Endothelial cell of umbilical vein (primary cell): ENCODE measurements at regions not wholly inside any gene's neighbourhood (a gene's known extent, or its start where the extent isn't known, plus 50 kb on each side); places are given as distances from the start of the nearest gene placed in this dataset.

Experiments used
- BruUV-seq: library from RNA; stranded (reverse); fragments of 400-500 nt; replicated peaks from 2 replicates; lab custom pipeline; 2021; lab: Mats Ljungman, UMichigan
- CTCF ChIA-PET: fragments of 300-600, 350-600 bp; sonication (Branson Sonifier 250); formaldehyde crosslinking; loops from one replicate; lab custom pipeline; 2021; ENCODE audit warnings: antibody characterized with exemption, inconsistent platforms; lab: Charles Lee
- POLR2A ChIA-PET: fragments of 300-600, 350-600 bp; sonication (Branson Sonifier 250); formaldehyde crosslinking; loops from one replicate; lab custom pipeline; 2021; ENCODE audit warnings: antibody characterized with exemption, inconsistent platforms; lab: Charles Lee
- DNase-seq: peaks from one replicate; pipeline ENCODE4 v3.0.0-alpha.2; 2011; ENCODE audit warnings: low read depth, low spot score
- FAIRE-seq: peaks from 2 replicates; lab custom pipeline; 2011; peaks lifted over from hg19 to GRCh38; lab: Jason Lieb, UNC
- H2AFZ ChIP-seq: 2 replicates; pipeline ENCODE4 v1.6.0; 2012; ENCODE audit warnings: low read depth, low read length, control low read depth, inconsistent platforms
- H3K27ac ChIP-seq: 2 replicates; pipeline ENCODE4 v1.5.1; 2011; ENCODE audit warnings: low read depth, mild to moderate bottlenecking, control low read depth, low read length, moderate library complexity; ENCODE audit not compliant: insufficient read depth
- H3K27me3 ChIP-seq, 2 experiments: 2 replicates each; pipeline versions ENCODE4 v1.6.0 to v1.6.1; 2011; ENCODE audit warnings: low read length in 2 of 2, mixed read lengths in 1 of 2; ENCODE audit not compliant: control insufficient read depth in 2 of 2, insufficient read depth in 2 of 2
- H3K36me3 ChIP-seq, 2 experiments: 2 replicates in 1 of 2; 3 replicates in 1 of 2; pipeline ENCODE4 v1.5.1; 2011; ENCODE audit warnings: low read length in 2 of 2, mild to moderate bottlenecking in 1 of 2, moderate library complexity in 1 of 2; ENCODE audit not compliant: control insufficient read depth in 2 of 2, insufficient read depth in 2 of 2; ENCODE audit errors: extremely low read depth in 1 of 2
- H3K4me1 ChIP-seq: 3 replicates; pipeline ENCODE4 v1.5.1; 2011; ENCODE audit warnings: mild to moderate bottlenecking, low read length; ENCODE audit not compliant: control insufficient read depth, insufficient read depth; ENCODE audit errors: extremely low read depth
- H3K4me2 ChIP-seq: 2 replicates; pipeline ENCODE4 v1.6.1; 2011; ENCODE audit warnings: low read length, control low read depth, mixed read lengths; ENCODE audit not compliant: insufficient read depth
- H3K4me3 ChIP-seq, 3 experiments: fragments of 200-600 bp in 1 of 3; sonication (generic), shearing (Covaris generic) in 1 of 3; replicated peaks in 1 of 3; 2 replicates each; pipeline ENCODE4 v1.5.1; 2011 to 2016; ENCODE audit warnings: control low read depth in 3 of 3, low read length in 3 of 3, mild to moderate bottlenecking in 2 of 3, inconsistent platforms in 1 of 3, low read depth in 1 of 3, moderate library complexity in 1 of 3; ENCODE audit not compliant: insufficient read depth in 1 of 3
- H3K79me2 ChIP-seq: 2 replicates; pipeline ENCODE4 v1.6.0; 2012; ENCODE audit warnings: low read length, inconsistent platforms; ENCODE audit not compliant: control insufficient read depth, insufficient read depth
- H3K9ac ChIP-seq: replicated peaks from 2 replicates; pipeline ENCODE3; 2011; ENCODE audit warnings: low read length, control low read depth; ENCODE audit not compliant: insufficient read depth; ENCODE audit errors: extremely low read depth
- H3K9me1 ChIP-seq: replicated peaks from 3 replicates; pipeline ENCODE4 v1.6.0; 2011; ENCODE audit warnings: mild to moderate bottlenecking, low read length; ENCODE audit not compliant: control insufficient read depth, insufficient read depth; ENCODE audit errors: extremely low read depth
- H3K9me3 ChIP-seq: replicated peaks from 2 replicates; pipeline ENCODE4 v1.5.1; 2012; ENCODE audit warnings: low read length, inconsistent platforms; ENCODE audit not compliant: control insufficient read depth, insufficient read depth
- H4K20me1 ChIP-seq: replicated peaks from 2 replicates; pipeline ENCODE3; 2011; ENCODE audit warnings: mild to moderate bottlenecking, low read length; ENCODE audit not compliant: control insufficient read depth, insufficient read depth; ENCODE audit errors: extremely low read depth
- EZH2 ChIP-seq: IDR thresholded peaks from 2 replicates; pipeline ENCODE4 v1.6.1; 2012; ENCODE audit warnings: borderline replicate concordance, low read depth, mild to moderate bottlenecking, moderate library complexity, low read length, inconsistent platforms; ENCODE audit not compliant: severe bottlenecking
- FOS ChIP-seq: IDR thresholded peaks from 2 replicates; pipeline ENCODE4 v1.6.1; 2011; ENCODE audit warnings: mild to moderate bottlenecking, low read length, moderate library complexity, borderline replicate concordance; ENCODE audit not compliant: insufficient read depth
- GATA2 ChIP-seq: IDR thresholded peaks from 2 replicates; pipeline ENCODE4 v1.7.0; 2011; ENCODE audit warnings: low read depth, mild to moderate bottlenecking, moderate library complexity, mixed read lengths, low read length; ENCODE audit not compliant: insufficient read length, insufficient read depth
- JUN ChIP-seq: IDR thresholded peaks from 2 replicates; pipeline ENCODE4 v1.6.1; 2011; ENCODE audit warnings: borderline replicate concordance, low read depth; ENCODE audit not compliant: insufficient read length, insufficient read depth
- MYC ChIP-seq: IDR thresholded peaks from one replicate; pipeline ENCODE4 v1.6.1; 2011; ENCODE audit warnings: mild to moderate bottlenecking, low read depth, low read length
- POLR2A ChIP-seq: IDR thresholded peaks from 2 replicates; pipeline ENCODE4 v1.6.1; 2012; ENCODE audit warnings: low read depth, mild to moderate bottlenecking, control low read depth, low read length
- POLR2AphosphoS5 ChIP-seq: IDR thresholded peaks from 2 replicates; pipeline ENCODE4 v1.6.1; 2012; ENCODE audit warnings: low read depth, mild to moderate bottlenecking, control low read depth, low read length, moderate library complexity; ENCODE audit not compliant: insufficient read depth
- dilution Hi-C: fragments of 300-500 bp; cut with MboI; formaldehyde crosslinking; loops from one replicate; pipeline ENCODE4 v1.15.0; 2019; ENCODE audit warnings: low sequenced_read_pairs; ENCODE audit not compliant: extremely low pct_ligation_motif_present
- intact Hi-C: fragments of 100-400 bp; cut with micrococcal nuclease; formaldehyde crosslinking; loops from one replicate; pipeline ENCODE4 v1.10.0; 2022
- TF ChIP-seq, protein P1 (sequence below): IDR thresholded peaks from 2 replicates; pipeline ENCODE4 v1.6.1; 2011; ENCODE audit not compliant: insufficient read depth, insufficient read length
- TF ChIP-seq, protein P2 (sequence below), 2 donors: IDR thresholded peaks; 1 replicate in 1 of 2; 2 replicates in 1 of 2; pipeline ENCODE4 v1.5.1; 2011; ENCODE audit warnings: low read length in 2 of 2, mild to moderate bottlenecking in 2 of 2, moderate library complexity in 2 of 2, control low read depth in 1 of 2, inconsistent platforms in 1 of 2, low read depth in 1 of 2; ENCODE audit not compliant: insufficient read depth in 1 of 2; ENCODE audit errors: extremely low read depth in 1 of 2

DNA sequence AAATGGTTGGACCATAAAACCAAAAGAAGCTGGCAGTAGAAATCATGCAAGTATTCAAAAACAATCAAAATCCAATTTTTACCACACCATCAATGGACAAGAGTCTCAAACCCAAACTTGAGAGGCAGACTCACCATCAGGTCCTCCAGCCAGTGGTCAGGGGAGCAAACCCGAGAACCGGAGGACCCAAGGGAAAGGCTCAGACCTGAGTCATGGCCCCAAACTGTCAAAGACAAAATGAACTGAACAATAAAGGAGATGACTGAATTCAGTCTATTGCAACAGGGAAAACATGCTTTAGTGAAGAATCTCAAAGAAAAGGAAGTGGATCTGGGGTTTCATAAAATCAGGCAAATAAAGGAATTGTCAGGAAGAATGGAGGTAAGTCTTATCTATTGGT lies 150.7 kb upstream of the MGAT5 start:
- POLR2A ChIA-PET = no interaction called here
- no peak overlapping the region for H2AFZ ChIP-seq
- no peaks in the 10 kb centered on the region for H4K20me1 ChIP-seq
- H3K9me3 ChIP-seq = no peaks in the 10 kb centered on the region
- CTCF ChIA-PET = interaction anchor here (1.1 to 1.7 kb wide), 3 partner anchors 47 to 348 kb away, joined by 3 to 4 read pairs (median 3); no protein-coding TSS in a partner anchor
- H3K79me2 ChIP-seq = no peaks in the 10 kb centered on the region
- dilution Hi-C loops = no loop called here
- no peaks in the 10 kb centered on the region for H3K36me3 ChIP-seq
- no peak overlapping the region for H3K27ac ChIP-seq
- no peak for DNase-seq
- no peaks in the 10 kb centered on the region for H3K9me1 ChIP-seq
- peaks cover 3 to 9% of the 10 kb centered on the region in 2 experiments for H3K27me3 ChIP-seq
- H3K4me1 ChIP-seq = no peaks in the 10 kb centered on the region
- TF ChIP-seq GATA2 = no peak
- H3K9ac ChIP-seq = no peak overlapping the region
- no peak overlapping the region for H3K4me2 ChIP-seq
- no peak overlapping the region for H3K4me3 ChIP-seq
- no peak for FAIRE-seq
- intact Hi-C loops = no loop called here
- no TSS peak for BruUV-seq

DNA sequence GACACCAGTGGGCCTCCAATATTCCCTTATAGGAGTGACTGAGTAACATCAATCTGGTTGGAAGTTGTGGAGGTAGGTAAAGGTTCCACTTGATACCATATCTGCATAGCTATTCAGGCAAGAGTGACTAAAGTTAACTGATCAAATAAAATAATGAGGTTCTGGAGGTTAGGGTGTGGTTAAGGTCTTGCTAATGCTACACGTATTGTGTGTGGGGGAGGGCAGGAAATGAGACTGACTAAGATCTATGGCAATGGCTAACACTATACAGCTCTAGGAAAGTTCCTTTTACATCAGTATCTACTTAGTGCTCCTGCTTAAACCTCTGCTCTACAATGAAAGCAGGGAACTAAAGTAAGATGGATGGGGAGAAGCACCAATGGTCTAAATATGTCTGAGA lies 149.1 kb upstream of the MGAT5 start:
- H3K36me3 ChIP-seq = no peaks in the 10 kb centered on the region
- H3K4me1 ChIP-seq = no peaks in the 10 kb centered on the region
- DNase-seq (no peak), FAIRE-seq (no peak)
- no peak overlapping the region for H3K4me2 ChIP-seq
- no peaks in the 10 kb centered on the region for H3K79me2 ChIP-seq
- intact Hi-C loops = no loop called here
- ChIA-PET POLR2A (no interaction called here), CTCF (interaction anchor here (1.3 kb wide), 1 partner anchor 14 kb away, joined by 3 read pairs; no protein-coding TSS in a partner anchor)
- TF ChIP-seq FOS (no peak), GATA2 (no peak), EZH2 (no peak), POLR2A (no peak), MYC (no peak), POLR2AphosphoS5 (no peak), JUN (no peak)
- TF ChIP-seq, protein P1, sequence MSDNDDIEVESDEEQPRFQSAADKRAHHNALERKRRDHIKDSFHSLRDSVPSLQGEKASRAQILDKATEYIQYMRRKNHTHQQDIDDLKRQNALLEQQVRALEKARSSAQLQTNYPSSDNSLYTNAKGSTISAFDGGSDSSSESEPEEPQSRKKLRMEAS = no peak
- TF ChIP-seq, protein P2, sequence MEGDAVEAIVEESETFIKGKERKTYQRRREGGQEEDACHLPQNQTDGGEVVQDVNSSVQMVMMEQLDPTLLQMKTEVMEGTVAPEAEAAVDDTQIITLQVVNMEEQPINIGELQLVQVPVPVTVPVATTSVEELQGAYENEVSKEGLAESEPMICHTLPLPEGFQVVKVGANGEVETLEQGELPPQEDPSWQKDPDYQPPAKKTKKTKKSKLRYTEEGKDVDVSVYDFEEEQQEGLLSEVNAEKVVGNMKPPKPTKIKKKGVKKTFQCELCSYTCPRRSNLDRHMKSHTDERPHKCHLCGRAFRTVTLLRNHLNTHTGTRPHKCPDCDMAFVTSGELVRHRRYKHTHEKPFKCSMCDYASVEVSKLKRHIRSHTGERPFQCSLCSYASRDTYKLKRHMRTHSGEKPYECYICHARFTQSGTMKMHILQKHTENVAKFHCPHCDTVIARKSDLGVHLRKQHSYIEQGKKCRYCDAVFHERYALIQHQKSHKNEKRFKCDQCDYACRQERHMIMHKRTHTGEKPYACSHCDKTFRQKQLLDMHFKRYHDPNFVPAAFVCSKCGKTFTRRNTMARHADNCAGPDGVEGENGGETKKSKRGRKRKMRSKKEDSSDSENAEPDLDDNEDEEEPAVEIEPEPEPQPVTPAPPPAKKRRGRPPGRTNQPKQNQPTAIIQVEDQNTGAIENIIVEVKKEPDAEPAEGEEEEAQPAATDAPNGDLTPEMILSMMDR (IDR thresholded peaks at IDR 0.05; ENCODE audit: extremely low read depth in 1 of 2, insufficient read depth in 1 of 2, low read depth in 1 of 2, low read length in 2 of 2) = no peak
- H3K4me3 ChIP-seq = no peak overlapping the region
- no TSS peak for BruUV-seq
- no peak overlapping the region for H3K27ac ChIP-seq
- H3K9ac ChIP-seq = no peak overlapping the region
- dilution Hi-C loops = no loop called here
- H2AFZ ChIP-seq = no peak overlapping the region
- H3K27me3 ChIP-seq = peaks cover 0 to 4% of the 10 kb centered on the region in 2 experiments
- H3K9me3 ChIP-seq = no peaks in the 10 kb centered on the region
- H3K9me1 ChIP-seq = no peaks in the 10 kb centered on the region
- H4K20me1 ChIP-seq = no peaks in the 10 kb centered on the region
